Activated effector memory CD4-positive, alpha-beta T cell treated with anti-CD3 and anti-CD28 coated beads, Interleukin-2, amount 50 U/mL, for 16 hours (primary cell): ENCODE measurements at regions not wholly inside any gene's neighbourhood (a gene's known extent, or its start where the extent isn't known, plus 50 kb on each side); places are given as distances from the start of the nearest gene placed in this dataset.
"Not testable (repeated sequence)": the region's sequence is repeated elsewhere in the genome, so short reads cannot be mapped to it uniquely, and the experiment has no call there.

Source experiments
- DNase-seq: peaks from one replicate; pipeline ENCODE4 v3.0.0-alpha.2; 2020

GRCh38 chr1:213484333-213484732 lies 433.3 kb downstream of the RPS6KC1 start:
- DNase-seq, result no peak

- no peak for DNase-seq
Observed at GRCh38 chr1:213484758-213485157, 433.7 kb downstream of the RPS6KC1 start.

- no peak for DNase-seq
Observed at GRCh38 chr1:213486488-213486887, 435.4 kb downstream of the RPS6KC1 start.

DNA sequence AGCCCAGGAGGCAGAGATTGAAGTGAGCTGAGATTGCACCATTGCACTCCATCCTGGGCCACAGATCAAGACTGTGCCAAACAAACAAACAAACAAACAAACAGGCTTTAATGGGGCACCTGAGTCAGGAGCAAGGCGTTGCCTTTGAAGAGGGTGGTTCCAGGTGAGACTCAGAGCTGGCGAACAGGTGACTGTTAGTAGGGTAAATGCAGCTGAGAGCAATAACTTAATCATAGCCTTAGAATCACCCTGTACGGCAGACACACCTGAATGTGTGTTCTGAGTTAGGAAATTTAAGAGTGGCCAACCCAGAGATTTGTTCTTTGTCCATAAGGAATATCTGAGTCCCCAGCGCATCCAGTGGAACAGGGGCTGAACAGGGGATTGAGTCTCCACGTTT lies 440.4 kb downstream of the RPS6KC1 start:
- no peak for DNase-seq

DNA sequence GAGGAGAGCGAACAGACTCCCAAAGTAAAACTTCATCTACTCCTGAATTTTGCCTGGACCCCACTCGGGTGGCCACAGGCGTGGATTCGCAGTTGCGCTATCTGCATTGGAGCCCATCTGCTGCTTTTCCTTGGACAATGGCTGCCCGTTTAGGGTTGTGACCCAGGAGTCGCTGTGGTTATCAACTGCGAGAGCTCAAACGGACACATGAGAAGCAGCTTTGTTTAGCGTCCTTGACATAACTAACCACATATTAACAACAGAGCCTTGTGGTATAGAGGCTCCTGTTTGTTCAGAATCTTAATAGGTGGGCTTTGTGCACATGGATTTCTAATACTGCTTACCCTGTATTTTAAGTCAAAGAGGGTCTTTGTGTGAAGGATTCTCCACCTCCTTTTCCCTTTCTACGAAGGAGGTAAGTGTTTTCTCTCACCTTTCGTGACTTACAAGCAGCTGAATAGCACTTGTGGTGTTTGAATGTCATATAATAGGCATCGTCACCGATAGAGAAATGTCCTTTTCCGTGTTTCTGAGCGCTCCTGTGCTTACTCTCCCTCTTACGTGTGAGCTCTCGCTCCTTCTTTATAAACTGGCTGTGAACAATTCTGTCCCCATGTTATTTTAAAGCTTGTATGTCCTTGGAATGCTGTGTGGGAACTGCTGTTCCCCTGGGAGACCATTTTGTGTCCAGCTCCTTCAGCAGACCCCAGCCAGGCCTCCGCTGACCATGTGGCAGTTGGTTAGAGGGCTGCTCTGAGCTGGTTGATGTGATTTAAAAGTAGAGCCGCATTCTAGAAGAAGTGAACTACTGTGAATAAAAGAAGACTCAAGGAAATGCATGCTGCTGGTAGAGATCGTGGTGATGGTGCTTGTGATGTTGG lies 441.4 kb downstream of the RPS6KC1 start:
- DNase-seq, result no peak

DNA sequence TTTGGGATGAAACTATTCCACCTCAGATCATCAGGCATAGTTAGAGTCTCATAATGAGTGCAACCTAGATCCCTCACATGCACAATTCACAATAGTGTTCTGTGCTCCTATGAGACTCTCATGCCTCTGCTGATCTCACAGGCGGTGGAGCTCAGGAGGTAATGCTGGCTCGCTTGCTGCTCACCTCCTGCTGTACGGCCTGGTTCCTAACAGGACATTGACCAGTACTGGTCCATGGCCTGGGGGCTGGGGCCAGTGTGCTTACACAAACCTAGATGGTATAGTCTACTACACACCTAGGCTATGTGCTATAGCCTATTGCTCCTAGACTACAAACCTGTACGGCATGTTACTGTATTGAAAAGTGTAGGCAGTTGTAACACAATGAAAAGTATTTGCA lies 448.4 kb downstream of the RPS6KC1 start:
- no peak for DNase-seq

- DNase-seq, result no peak
Observed at GRCh38 chr1:213507472-213508223, 456.6 kb downstream of the RPS6KC1 start.

GRCh38 chr1:213511173-213511572 lies 460.1 kb downstream of the RPS6KC1 start:
- no peak for DNase-seq

- no peak for DNase-seq
Observed at GRCh38 chr1:213512316-213512715, 461.3 kb downstream of the RPS6KC1 start.

- DNase-seq, result no peak
Observed at GRCh38 chr1:213513006-213513405, 462.0 kb downstream of the RPS6KC1 start.

- not testable (repeated sequence) for DNase-seq
Observed at GRCh38 chr1:213514408-213515179, 463.6 kb downstream of the RPS6KC1 start.

DNA sequence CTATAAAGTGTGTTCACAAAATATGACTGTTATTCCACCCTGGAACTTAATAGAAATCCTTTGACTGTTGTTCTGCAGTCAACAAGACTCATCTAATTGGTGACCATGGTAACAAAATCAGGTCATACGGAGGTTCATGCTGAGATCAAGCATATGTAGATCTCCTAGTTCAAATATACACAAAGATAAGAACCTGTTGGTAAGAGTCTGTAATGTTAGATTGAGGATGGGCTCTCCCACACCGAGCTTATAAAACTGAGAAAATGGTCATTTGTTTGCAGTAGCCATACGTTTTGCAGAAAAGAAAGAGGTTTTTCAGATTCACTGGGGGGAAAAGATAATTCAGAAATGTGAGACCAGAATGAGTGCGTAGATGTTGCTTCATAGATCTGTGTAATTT lies 468.1 kb downstream of the RPS6KC1 start:
- no peak for DNase-seq

DNA sequence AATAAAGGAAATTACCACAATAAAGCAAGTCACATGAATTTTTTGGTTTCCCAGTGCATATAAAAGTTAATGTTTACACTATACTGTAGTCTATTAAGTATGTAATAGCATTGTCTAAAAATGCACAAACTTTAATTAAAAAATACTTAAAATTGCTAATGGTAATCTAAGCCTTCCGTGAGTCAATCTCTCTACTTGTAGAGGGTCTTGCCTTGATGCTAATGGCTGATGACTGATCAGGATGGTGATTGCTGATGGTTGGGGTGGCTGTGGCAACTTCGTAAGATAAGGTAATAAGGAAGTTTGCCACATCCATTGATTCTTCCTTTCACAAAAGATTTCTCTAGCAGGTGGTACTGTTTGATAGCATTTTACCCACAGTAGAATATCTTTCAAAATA lies 466.6 kb upstream of the PROX1 start:
- DNase-seq, result no peak

DNA sequence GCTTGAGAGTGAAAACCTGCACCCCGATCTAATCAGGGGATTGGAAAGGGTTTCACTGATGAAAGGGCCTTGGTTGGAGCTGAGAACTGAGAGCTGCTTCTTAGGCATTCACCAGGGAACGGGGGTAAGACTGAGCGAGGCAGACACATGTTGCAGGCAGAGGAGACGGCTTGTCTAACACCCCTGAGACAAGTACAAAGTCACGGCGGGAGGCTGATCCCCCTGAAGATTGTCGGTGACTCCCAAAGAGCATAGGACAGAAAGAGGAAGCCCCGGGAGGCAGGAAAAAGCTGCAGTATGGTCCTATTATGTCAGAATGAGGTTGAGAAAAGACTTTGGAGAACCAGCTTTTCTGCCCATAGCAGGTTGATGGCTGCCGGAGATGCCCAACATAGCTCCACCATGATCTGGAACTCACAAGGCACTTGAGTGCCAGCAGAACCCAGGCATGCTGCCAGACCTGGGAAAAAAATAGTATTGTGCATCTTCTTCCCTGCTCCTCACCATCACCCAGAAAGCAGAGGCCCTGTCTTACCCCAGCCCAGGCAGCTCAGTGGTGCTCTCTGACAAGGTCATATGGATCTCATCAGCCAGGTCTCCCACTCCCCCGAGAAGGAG lies 463.9 kb upstream of the PROX1 start:
- DNase-seq, result no peak

DNA sequence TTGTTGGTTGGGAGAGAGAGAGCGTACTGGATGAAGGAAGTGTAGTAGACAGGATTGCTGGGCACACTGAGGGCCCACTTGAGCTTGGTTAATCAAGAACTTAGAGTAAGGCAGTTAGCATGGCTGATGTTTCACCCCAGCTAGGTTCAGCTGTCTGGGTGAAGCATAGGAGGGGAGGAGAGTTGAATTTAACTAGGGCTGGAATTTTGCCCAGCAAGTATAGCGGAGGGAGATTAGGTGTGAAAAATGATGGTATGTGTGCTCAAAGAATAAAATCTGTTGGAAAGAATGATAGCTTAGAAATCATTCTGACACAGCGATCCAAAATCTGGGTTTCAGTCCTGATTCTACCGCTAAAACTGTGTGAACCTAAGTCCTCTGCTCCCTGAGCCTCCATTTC lies 461.5 kb upstream of the PROX1 start:
- no peak for DNase-seq

DNA sequence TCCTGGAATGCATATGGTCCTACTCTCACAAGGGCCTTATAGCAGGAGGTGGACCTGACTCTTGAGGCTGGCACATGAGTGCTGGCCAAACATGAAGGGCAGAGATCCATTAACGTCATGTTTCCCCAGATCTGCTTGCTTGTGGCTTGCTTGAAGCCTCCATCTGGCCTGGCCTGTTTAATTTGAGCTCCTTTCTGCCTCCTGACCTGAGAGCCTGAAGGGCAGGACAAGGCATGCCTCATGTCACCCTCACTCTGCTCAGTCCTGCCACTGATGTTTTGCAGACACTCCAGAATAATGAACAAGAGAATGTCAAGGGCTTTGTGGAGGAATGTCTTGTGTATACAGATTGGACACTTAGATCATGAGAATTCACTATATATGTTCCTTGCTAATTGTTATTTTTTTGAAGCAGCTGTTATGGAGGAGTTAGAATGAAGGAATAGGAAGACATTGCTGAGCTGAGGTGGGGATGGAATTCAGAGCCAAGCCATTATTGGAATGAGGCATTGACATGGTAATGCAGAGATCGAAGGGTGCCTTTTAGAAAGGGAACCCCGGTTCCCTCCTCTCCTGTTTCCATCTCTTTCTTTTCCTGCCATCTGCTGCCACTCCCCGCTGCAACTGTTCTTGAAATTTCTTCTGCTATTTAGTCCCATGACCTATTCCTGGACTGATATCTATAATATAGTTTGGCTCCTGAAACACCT lies 457.0 kb upstream of the PROX1 start:
- no peak for DNase-seq

DNA sequence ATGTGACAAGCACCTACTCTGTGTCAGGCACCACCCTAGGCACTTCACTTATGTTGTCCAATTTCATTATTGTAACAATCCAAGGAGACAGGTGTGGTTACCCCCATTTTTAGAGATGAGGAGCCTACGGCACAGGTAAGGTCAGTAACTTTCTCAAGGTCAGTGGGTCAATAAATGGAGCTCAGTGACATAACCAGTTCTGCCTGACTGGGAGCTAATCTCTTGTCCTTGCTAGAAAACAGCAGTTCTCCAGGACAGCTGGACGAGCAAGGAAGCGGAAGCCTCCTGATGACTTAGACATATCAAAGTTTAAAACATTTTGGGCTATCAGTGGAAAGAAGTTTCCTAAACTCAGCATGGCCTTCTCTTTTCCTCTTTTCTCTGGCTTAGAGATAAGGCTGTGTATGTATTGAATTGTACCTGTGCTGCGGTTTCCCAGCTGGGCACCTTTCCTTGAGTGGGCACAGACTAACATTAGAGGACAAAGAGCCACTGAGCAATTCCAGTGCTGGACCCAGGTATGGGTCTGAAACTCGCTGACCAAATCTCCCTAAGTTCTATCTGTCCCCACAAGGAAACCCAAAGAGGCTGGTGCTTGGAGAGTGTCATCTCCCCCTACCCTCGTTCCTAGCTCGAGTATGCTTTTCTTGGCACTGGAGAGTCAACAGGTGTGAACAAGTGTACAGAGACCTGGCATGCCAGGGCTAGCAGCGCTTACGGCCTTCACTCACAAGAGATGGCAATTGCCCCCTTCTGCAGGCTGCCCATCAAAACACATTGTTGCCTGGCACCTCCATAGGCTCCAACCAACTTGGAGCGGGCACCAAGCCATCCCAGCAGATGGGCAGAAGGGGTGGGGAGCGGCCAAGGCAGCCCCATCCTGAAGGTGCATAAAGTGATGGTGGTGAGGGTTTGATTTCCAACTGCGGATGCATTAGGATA lies 456.1 kb upstream of the PROX1 start:
- no peak for DNase-seq

DNA sequence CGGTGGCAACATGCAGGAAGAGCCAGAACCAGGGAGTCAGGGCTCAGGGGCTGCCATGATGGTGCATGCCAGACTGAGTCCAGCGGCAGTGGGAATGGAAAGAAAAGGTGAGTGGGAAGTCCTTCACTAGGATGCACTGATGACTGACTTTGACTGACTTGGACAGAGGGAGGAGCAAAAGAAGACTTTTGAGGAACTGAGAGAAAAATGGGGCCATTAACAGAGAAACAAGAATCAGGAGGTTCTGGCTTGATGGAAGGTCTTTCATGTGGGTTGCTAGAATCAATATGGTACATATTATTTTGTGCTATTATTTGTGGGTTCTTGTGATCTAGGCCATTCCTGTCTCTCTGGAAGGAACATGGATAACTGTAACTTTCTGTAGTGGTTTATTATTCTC lies 454.6 kb upstream of the PROX1 start:
- DNase-seq, result no peak

GRCh38 chr1:213535679-213536078 lies 452.1 kb upstream of the PROX1 start:
- no peak for DNase-seq

- DNase-seq, result no peak
Observed at GRCh38 chr1:213538251-213538650, 449.5 kb upstream of the PROX1 start.

- DNase-seq, result no peak
Observed at GRCh38 chr1:213539464-213539863, 448.3 kb upstream of the PROX1 start.
